ENCODE measurements at regions not wholly inside any gene's neighbourhood (a gene's known extent, or its start where the extent isn't known, plus 50 kb on each side); places are given as distances from the start of the nearest gene placed in this dataset.

- Histone ChIP-seq H3K4me3 (no peak overlapping the region), H3K27ac (no peak overlapping the region), H3K4me1 (no peaks in the 10 kb centered on the region), H3K36me3 (no peaks in the 10 kb centered on the region), H3K27me3 (no peaks in the 10 kb centered on the region), H3K9me3 (replicated peaks) (no peaks in the 10 kb centered on the region)
- no peak for DNase-seq
These were observed 257.1 kb upstream of the ACTRT1 start for GRCh38 chrX:128309311-128309710.

DNA sequence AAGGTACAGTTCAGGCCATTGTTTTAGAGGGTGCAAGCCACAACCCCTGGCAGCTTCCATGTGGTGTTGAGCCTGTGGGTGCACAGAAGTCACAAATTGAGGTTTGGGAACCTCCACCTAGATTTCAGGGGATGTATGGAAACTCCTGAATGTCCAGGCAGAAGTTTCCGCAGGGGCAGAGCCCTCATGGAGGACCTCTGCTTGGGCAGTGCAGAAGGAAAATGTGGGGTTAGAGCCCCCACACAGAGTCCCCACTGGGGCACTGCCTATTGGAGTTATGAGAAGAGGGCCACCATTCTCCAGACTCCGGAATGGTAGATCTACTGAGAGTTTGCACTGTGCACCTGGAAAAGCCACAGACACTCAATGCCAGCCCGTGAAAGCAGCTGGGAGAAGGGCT is 242.0 kb upstream of the ACTRT1 start:
- no peaks in the 10 kb centered on the region for H3K27me3 ChIP-seq
- no peak for DNase-seq
- no peak overlapping the region for H3K27ac ChIP-seq
- H3K4me3 ChIP-seq: no peak overlapping the region
- H3K9me3 ChIP-seq (replicated peaks): no peaks in the 10 kb centered on the region
- no peaks in the 10 kb centered on the region for H3K4me1 ChIP-seq
- no peaks in the 10 kb centered on the region for H3K36me3 ChIP-seq

GRCh38 chrX:128287693-128288092 is 235.5 kb upstream of the ACTRT1 start:
- Histone ChIP-seq H3K4me1 (no peaks in the 10 kb centered on the region), H3K27ac (no peak overlapping the region), H3K36me3 (no peaks in the 10 kb centered on the region), H3K27me3 (no peaks in the 10 kb centered on the region), H3K9me3 (replicated peaks) (no peaks in the 10 kb centered on the region), H3K4me3 (no peak overlapping the region)
- no peak for DNase-seq

DNA sequence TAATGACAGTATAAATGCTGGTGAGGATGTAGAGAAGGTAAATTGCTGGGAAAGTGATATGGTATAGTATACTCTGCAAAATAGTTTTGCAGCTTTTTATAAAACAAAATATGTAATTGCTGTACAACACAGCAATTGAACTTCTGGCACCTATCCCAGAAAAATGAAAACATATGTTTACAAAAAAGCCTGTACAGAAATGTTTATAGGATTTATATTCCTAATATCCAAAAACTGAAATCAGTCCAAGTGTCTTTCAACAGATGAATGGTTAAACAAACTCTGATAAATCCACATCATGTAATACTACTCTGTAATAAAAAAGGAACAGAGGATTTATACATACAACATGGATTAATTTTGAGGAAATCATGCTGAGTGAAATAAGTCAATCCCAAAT is 198.4 kb upstream of the ACTRT1 start:
- no peak for DNase-seq
- no peaks in the 10 kb centered on the region for H3K9me3 ChIP-seq (replicated peaks)
- H3K27ac ChIP-seq: no peak overlapping the region
- H3K4me3 ChIP-seq: no peak overlapping the region
- no peaks in the 10 kb centered on the region for H3K27me3 ChIP-seq
- H3K4me1 ChIP-seq: no peaks in the 10 kb centered on the region; the same call in 1 of the 2 replicates
- H3K36me3 ChIP-seq: no peaks in the 10 kb centered on the region

DNA sequence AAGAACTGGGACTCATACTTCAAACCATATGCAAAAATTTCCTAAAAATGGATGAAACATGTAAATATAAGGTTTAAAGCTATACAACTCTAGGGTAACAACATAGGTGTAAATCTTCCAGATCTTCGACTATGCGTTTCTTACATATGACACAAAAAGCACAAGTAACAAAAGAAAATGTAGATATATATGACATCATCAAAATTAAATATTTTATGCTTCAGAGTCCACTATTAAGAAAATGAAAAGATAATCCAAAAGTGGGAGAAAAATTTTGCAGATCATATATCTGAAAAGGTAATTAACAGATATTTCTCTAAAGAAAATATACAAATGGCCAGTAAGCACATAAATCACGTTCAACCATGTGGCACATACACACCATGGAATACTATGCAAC is 164.2 kb upstream of the ACTRT1 start:
- no peak overlapping the region for H3K4me3 ChIP-seq
- H3K36me3 ChIP-seq: 0 out of 2 replicates have a peak, but pooled peaks cover 2% of the 10 kb centered on the region
- no peak overlapping the region for H3K27ac ChIP-seq
- H3K9me3 ChIP-seq (replicated peaks): no peaks in the 10 kb centered on the region
- H3K27me3 ChIP-seq: no peaks in the 10 kb centered on the region
- no peaks in the 10 kb centered on the region for H3K4me1 ChIP-seq
- DNase-seq: no peak

GRCh38 chrX:128165884-128166408 is 113.7 kb upstream of the ACTRT1 start:
- no peak for DNase-seq
- H3K9me3 ChIP-seq (replicated peaks): no peaks in the 10 kb centered on the region
- H3K4me3 ChIP-seq: no peak overlapping the region
- H3K36me3 ChIP-seq: no peaks in the 10 kb centered on the region
- H3K27ac ChIP-seq: no peak overlapping the region
- no peaks in the 10 kb centered on the region for H3K27me3 ChIP-seq
- no peaks in the 10 kb centered on the region for H3K4me1 ChIP-seq

- H3K36me3 ChIP-seq: no peaks in the 10 kb centered on the region
- DNase-seq: no peak
- H3K27ac ChIP-seq: no peak overlapping the region
These were observed 104.0 kb upstream of the ACTRT1 start for GRCh38 chrX:128156204-128156603.

GRCh38 chrX:128142745-128143144 is 90.5 kb upstream of the ACTRT1 start:
- H3K27ac ChIP-seq: no peak overlapping the region
- H3K4me3 ChIP-seq: no peak overlapping the region
- no peaks in the 10 kb centered on the region for H3K27me3 ChIP-seq
- H3K4me1 ChIP-seq: no peaks in the 10 kb centered on the region
- DNase-seq: no peak
- H3K36me3 ChIP-seq: no peaks in the 10 kb centered on the region
- no peaks in the 10 kb centered on the region for H3K9me3 ChIP-seq (replicated peaks)

More at GRCh38 chrX:128156204-128156603, 104.0 kb upstream of the ACTRT1 start:
- Histone ChIP-seq H3K4me3 (no peak overlapping the region), H3K4me1 (no peaks in the 10 kb centered on the region), H3K27me3 (no peaks in the 10 kb centered on the region), H3K9me3 (replicated peaks) (no peaks in the 10 kb centered on the region)

- Histone ChIP-seq H3K4me1 (no peaks in the 10 kb centered on the region), H3K27ac (no peak overlapping the region), H3K36me3 (no peaks in the 10 kb centered on the region), H3K27me3 (no peaks in the 10 kb centered on the region), H3K9me3 (replicated peaks) (no peaks in the 10 kb centered on the region), H3K4me3 (no peak overlapping the region)
- DNase-seq: peak in 1 of 2 experiments; percentile 54
These were observed 54.4 kb upstream of the ACTRT1 start for GRCh38 chrX:128106630-128107029.

DNA sequence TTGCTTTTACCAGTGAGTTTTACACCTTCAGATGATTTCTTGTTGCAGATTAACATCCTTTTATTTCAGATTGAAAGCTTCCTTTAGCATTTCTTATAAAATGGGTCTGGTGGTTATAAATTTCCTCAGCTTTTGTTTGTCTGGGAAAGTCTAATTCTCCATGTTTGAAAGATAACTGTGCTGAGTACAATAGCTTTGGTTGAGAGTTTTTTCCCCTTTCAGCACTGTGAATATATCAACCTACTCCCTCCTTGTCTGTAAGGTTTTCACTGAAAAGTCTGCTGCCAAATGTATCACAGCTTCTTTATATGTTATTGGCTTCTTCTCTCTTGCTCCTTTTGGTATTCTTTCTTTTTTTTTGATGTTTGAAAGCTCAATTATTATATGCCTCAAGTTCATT is 53.5 kb upstream of the ACTRT1 start:
- DNase-seq: no peak
- no peaks in the 10 kb centered on the region for H3K4me1 ChIP-seq
- H3K27ac ChIP-seq: no peak overlapping the region
- no peaks in the 10 kb centered on the region for H3K27me3 ChIP-seq
- H3K36me3 ChIP-seq: no peaks in the 10 kb centered on the region
- no peaks in the 10 kb centered on the region for H3K9me3 ChIP-seq (replicated peaks)
- H3K4me3 ChIP-seq: no peak overlapping the region

All from SJCRH30 (cell line).